ENCODE measurements at regions not wholly inside any gene's neighbourhood (a gene's known extent, or its start where the extent isn't known, plus 50 kb on each side); places are given as distances from the start of the nearest gene placed in this dataset.

- no peak for TF ChIP-seq CTCF (conservative IDR thresholded peaks at IDR 0.05)
- Mint-ChIP-seq H3K36me3 (ENCODE audit: insufficient read depth in 1 of 3, low read depth in 3 of 3) (peaks cover 0 to 2% (median 0%) of the 10 kb centered on the region in 3 experiments; a peak in 3 of 7 replicates), H3K9me3 (peaks cover 58 to 75% of the 10 kb centered on the region in 2 experiments), H3K4me3 (no peak overlapping the region), H3K4me1 (peaks cover 7 to 9% of the 10 kb centered on the region in 2 experiments; a peak in 3 of 4 replicates), H3K27ac (no peak overlapping the region), H3K27me3 (ENCODE audit: low read depth) (peaks cover 2% of the 10 kb centered on the region)
- Histone ChIP-seq H3K23me2 (ENCODE audit: insufficient read length, low read depth, low read length, poor library complexity, severe bottlenecking) (no peaks in the 10 kb centered on the region), H2BK20ac (ENCODE audit: low read depth, low read length, poor library complexity, severe bottlenecking) (no peak overlapping the region), H3K9ac (ENCODE audit: extremely low read depth, insufficient read length, low read length) (no peak overlapping the region), H3K79me1 (ENCODE audit: insufficient read depth, low read depth, low read length, poor library complexity, severe bottlenecking) (no peaks in the 10 kb centered on the region), H3K4ac (ENCODE audit: low read depth, low read length) (no peak overlapping the region), H2BK12ac (ENCODE audit: insufficient read length, low read depth, low read length) (no peak overlapping the region), H3K4me1 (ENCODE audit: insufficient read depth, low read length) (no peaks in the 10 kb centered on the region), H3K56ac (ENCODE audit: insufficient read length, low read depth, low read length) (no peak overlapping the region), H2AFZ (ENCODE audit: low read length) (no peak overlapping the region), H4K5ac (ENCODE audit: insufficient read length, low read depth, low read length) (no peak overlapping the region), H2BK5ac (ENCODE audit: insufficient read length, low read length) (no peak overlapping the region), H4K8ac (replicated peaks; ENCODE audit: insufficient read length, low read depth, low read length) (no peak overlapping the region), H2BK120ac (ENCODE audit: low read depth, low read length, poor library complexity, severe bottlenecking) (no peak overlapping the region), H3K4me2 (ENCODE audit: insufficient read depth, insufficient read length, low read length) (no peak overlapping the region), H3K9me3 (ENCODE audit: control insufficient read depth, low read depth, low read length) (no peaks in the 10 kb centered on the region), H3K27ac (ENCODE audit: insufficient read length, low read depth, low read length) (no peak overlapping the region), H3K79me2 (ENCODE audit: insufficient read depth, low read length) (no peaks in the 10 kb centered on the region), H3T11ph (ENCODE audit: low read length) (no peak overlapping the region), H2BK15ac (ENCODE audit: low read depth, low read length) (no peak overlapping the region), H3K18ac (ENCODE audit: insufficient read length, low read depth, low read length) (no peak overlapping the region), H3K14ac (ENCODE audit: insufficient read depth, low read length) (no peak overlapping the region), H4K91ac (ENCODE audit: insufficient read length, low read depth, low read length) (no peak overlapping the region), H3K23ac (ENCODE audit: insufficient read length, low read depth, low read length) (no peak overlapping the region), H4K20me1 (ENCODE audit: control insufficient read depth, insufficient read depth, insufficient read length) (no peaks in the 10 kb centered on the region), H2AK5ac (ENCODE audit: insufficient read length, low read length) (no peak overlapping the region), H3K27me3 (ENCODE audit: insufficient read depth, low read length) (no peaks in the 10 kb centered on the region)
- no CpG with 5 or more reads among the region's 4 CpGs for WGBS (ENCODE audit: extremely low coverage, insufficient read length, low lambda C conversion rate)
- DNase-seq = no peak
These were observed 511.4 kb downstream of the BCOR start for GRCh38 chrX:39586359-39586758.

All from H9 (cell line).